Tibial nerve (tissue), 4 donors: ENCODE measurements at regions not wholly inside any gene's neighbourhood (a gene's known extent, or its start where the extent isn't known, plus 50 kb on each side); places are given as distances from the start of the nearest gene placed in this dataset.

Experiments
- DNase-seq, 2 donors: peaks; one replicate each; pipeline ENCODE4 v3.0.0-alpha.2; 2019; ENCODE audit warnings: low spot score in 2 of 2
- H3K27ac ChIP-seq, 4 donors: fragments of 200-600 bp; sonication (generic) in 3 of 4; one replicate each; pipeline ENCODE4 v1.5.1; 2017 to 2019; ENCODE audit warnings: mild to moderate bottlenecking in 1 of 4
- H3K27me3 ChIP-seq, 2 donors: fragments of 200-600 bp; sonication (generic) in 1 of 2; one replicate each; pipeline versions ENCODE4 v1.5.1 to v1.6.0; 2017 to 2019
- H3K36me3 ChIP-seq, 3 donors: fragments of 200-600 bp; sonication (generic); one replicate each; pipeline ENCODE4 v1.5.1; 2018 to 2019
- H3K4me1 ChIP-seq, 4 donors: fragments of 200-600 bp; sonication (generic) in 3 of 4; one replicate each; pipeline ENCODE4 v1.5.1; 2017 to 2019
- H3K4me3 ChIP-seq, 4 donors: fragments of 200-600 bp; sonication (generic) in 3 of 4; one replicate each; pipeline ENCODE4 v1.5.1; 2017 to 2019; ENCODE audit warnings: mild to moderate bottlenecking in 1 of 4, moderate library complexity in 1 of 4
- H3K9me3 ChIP-seq, 4 donors: fragments of 200-600 bp; sonication (generic) in 3 of 4; one replicate each; pipeline ENCODE4 v1.5.1; 2017 to 2019
- CTCF ChIP-seq, 5 experiments: fragments of 200-600 bp in 3 of 5; fragments of 450-650 bp in 2 of 5; sonication (generic) in 3 of 5; IDR thresholded peaks; one replicate each; pipeline ENCODE4 v1.5.1; 2016 to 2019; ENCODE audit warnings: antibody characterized with exemption in 5 of 5, mild to moderate bottlenecking in 3 of 5, moderate library complexity in 2 of 5
- EP300 ChIP-seq, 2 donors: sonication (generic); formaldehyde crosslinking; IDR thresholded peaks; one replicate each; pipeline ENCODE4 v1.6.1; 2017; ENCODE audit warnings: antibody characterized with exemption in 2 of 2, mild to moderate bottlenecking in 1 of 2
- POLR2A ChIP-seq, 2 donors: fragments of 450-650 bp; IDR thresholded peaks; one replicate each; pipeline ENCODE4 v1.6.1; 2017; ENCODE audit warnings: antibody characterized with exemption in 2 of 2, mild to moderate bottlenecking in 2 of 2, moderate library complexity in 2 of 2
- WGBS, 2 donors: methylation state at CpG; one replicate each; pipeline ENCODE4 v1.1.5; 2018; 5-methylcytosine and 5-hydroxymethylcytosine counted together

- H3K4me3 ChIP-seq = no peak overlapping the region
- H3K27ac ChIP-seq = no peak overlapping the region
- 81 to 83% methylated on average over 1 of the region's 1 CpG for WGBS, 2 donors
- no peaks in the 10 kb centered on the region for H3K36me3 ChIP-seq
- H3K9me3 ChIP-seq = no peaks in the 10 kb centered on the region
- TF ChIP-seq CTCF (IDR thresholded peaks at IDR 0.05) (no peak), EP300 (IDR thresholded peaks at IDR 0.05) (no peak), POLR2A (IDR thresholded peaks at IDR 0.05) (no peak)
- no peaks in the 10 kb centered on the region for H3K4me1 ChIP-seq
- H3K27me3 ChIP-seq = no peaks in the 10 kb centered on the region
- no peak for DNase-seq
Observed at GRCh38 chr14:66092206-66092605, 394.0 kb upstream of the CCDC196 start.

- Histone ChIP-seq H3K4me3 (no peak overlapping the region), H3K36me3 (no peaks in the 10 kb centered on the region), H3K9me3 (no peaks in the 10 kb centered on the region), H3K4me1 (no peaks in the 10 kb centered on the region), H3K27me3 (no peaks in the 10 kb centered on the region), H3K27ac (no peak overlapping the region)
- TF ChIP-seq CTCF (IDR thresholded peaks at IDR 0.05) (no peak), POLR2A (IDR thresholded peaks at IDR 0.05) (no peak), EP300 (IDR thresholded peaks at IDR 0.05) (no peak)
- whole genome bisulfite sequencing, 2 donors = 90 to 97% methylated on average over 11 to 12 of the region's 12 CpGs
- no peak for DNase-seq
Observed at GRCh38 chr14:66092748-66093147, 393.4 kb upstream of the CCDC196 start.

- no peak overlapping the region for H3K27ac ChIP-seq
- 93 to 100% methylated on average over 24 to 26 of the region's 38 CpGs for WGBS, 2 donors
- H3K36me3 ChIP-seq = no peaks in the 10 kb centered on the region
- H3K4me3 ChIP-seq = no peak overlapping the region
- no peak for DNase-seq
- H3K4me1 ChIP-seq = no peaks in the 10 kb centered on the region
- H3K27me3 ChIP-seq = no peaks in the 10 kb centered on the region
- H3K9me3 ChIP-seq = no peaks in the 10 kb centered on the region
- no peak for TF ChIP-seq CTCF (IDR thresholded peaks at IDR 0.05)
- no peak for TF ChIP-seq EP300 (IDR thresholded peaks at IDR 0.05)
- no peak for TF ChIP-seq POLR2A (IDR thresholded peaks at IDR 0.05)
Observed at GRCh38 chr14:66094001-66094727, 392.0 kb upstream of the CCDC196 start.

GRCh38 chr14:66099451-66099850 is 386.7 kb upstream of the CCDC196 start:
- H3K9me3 ChIP-seq = no peaks in the 10 kb centered on the region
- no peak for DNase-seq
- H3K4me1 ChIP-seq = no peaks in the 10 kb centered on the region
- H3K27ac ChIP-seq = no peak overlapping the region
- no peak for TF ChIP-seq POLR2A (IDR thresholded peaks at IDR 0.05)
- TF ChIP-seq CTCF (IDR thresholded peaks at IDR 0.05) = no peak
- TF ChIP-seq EP300 (IDR thresholded peaks at IDR 0.05) = no peak
- 78 to 88% methylated on average over 4 of the region's 4 CpGs for WGBS, 2 donors
- H3K27me3 ChIP-seq = no peaks in the 10 kb centered on the region
- no peaks in the 10 kb centered on the region for H3K36me3 ChIP-seq
- H3K4me3 ChIP-seq = no peak overlapping the region

GRCh38 chr14:66099931-66100330 is 386.2 kb upstream of the CCDC196 start:
- 96 to 100% methylated on average over 1 of the region's 1 CpG for WGBS, 2 donors
- H3K36me3 ChIP-seq = no peaks in the 10 kb centered on the region
- no peaks in the 10 kb centered on the region for H3K9me3 ChIP-seq
- H3K27me3 ChIP-seq = no peaks in the 10 kb centered on the region
- H3K27ac ChIP-seq = no peak overlapping the region
- no peak for DNase-seq
- no peak overlapping the region for H3K4me3 ChIP-seq
- TF ChIP-seq POLR2A (IDR thresholded peaks at IDR 0.05) = no peak
- no peak for TF ChIP-seq CTCF (IDR thresholded peaks at IDR 0.05)
- no peak for TF ChIP-seq EP300 (IDR thresholded peaks at IDR 0.05)
- H3K4me1 ChIP-seq = no peaks in the 10 kb centered on the region
